ENCODE measurements at regions not wholly inside any gene's neighbourhood (a gene's known extent, or its start where the extent isn't known, plus 50 kb on each side); places are given as distances from the start of the nearest gene placed in this dataset.
"Not testable (repeated sequence)": the region's sequence is repeated elsewhere in the genome, so short reads cannot be mapped to it uniquely, and the experiment has no call there.

GRCh38 chr10:89954061-89954460 is 252.7 kb downstream of the KIF20B start:
- DNase-seq, result no peak

- no peak for DNase-seq
Observed at GRCh38 chr10:89954787-89955566, 253.6 kb downstream of the KIF20B start.

- no peak for DNase-seq
Observed at GRCh38 chr10:89959433-89960110, 258.2 kb downstream of the KIF20B start.

- DNase-seq, result no peak
Observed at GRCh38 chr10:89963451-89964102, 262.2 kb downstream of the KIF20B start.

- DNase-seq, result no peak
Observed at GRCh38 chr10:89966211-89966610, 264.8 kb downstream of the KIF20B start.

- DNase-seq, result no peak
Observed at GRCh38 chr10:89973326-89973725, 271.9 kb downstream of the KIF20B start.

- DNase-seq, result no peak
Observed at GRCh38 chr10:89975071-89975470, 273.7 kb downstream of the KIF20B start.

GRCh38 chr10:89975771-89976170 is 274.4 kb downstream of the KIF20B start:
- no peak for DNase-seq

- no peak for DNase-seq
Observed at GRCh38 chr10:89978081-89978480, 276.7 kb downstream of the KIF20B start.

- no peak for DNase-seq
Observed at GRCh38 chr10:89979726-89980125, 278.3 kb downstream of the KIF20B start.

GRCh38 chr10:89980166-89980565 is 278.8 kb downstream of the KIF20B start:
- DNase-seq, result no peak

- DNase-seq, result no peak
Observed at GRCh38 chr10:89981891-89982290, 280.5 kb downstream of the KIF20B start.

- DNase-seq, result no peak
Observed at GRCh38 chr10:89985446-89985845, 284.1 kb downstream of the KIF20B start.

- DNase-seq, result not testable (repeated sequence)
Observed at GRCh38 chr10:89988361-89988760, 287.0 kb downstream of the KIF20B start.

GRCh38 chr10:89992575-89992974 is 291.2 kb downstream of the KIF20B start:
- DNase-seq, result no peak

- DNase-seq, result no peak
Observed at GRCh38 chr10:90007226-90007625, 305.8 kb downstream of the KIF20B start.

- not testable (repeated sequence) for DNase-seq
Observed at GRCh38 chr10:90011281-90011680, 309.9 kb downstream of the KIF20B start.

- no peak for DNase-seq
Observed at GRCh38 chr10:90018819-90019218, 317.4 kb downstream of the KIF20B start.

- DNase-seq, result no peak
Observed at GRCh38 chr10:90020506-90020905, 319.1 kb downstream of the KIF20B start.

- no peak for DNase-seq
Observed at GRCh38 chr10:90023950-90024349, 322.6 kb downstream of the KIF20B start.

GRCh38 chr10:90028312-90028711 is 326.9 kb downstream of the KIF20B start:
- DNase-seq, result no peak

GRCh38 chr10:90031776-90032175 is 330.4 kb downstream of the KIF20B start:
- DNase-seq, result no peak

- DNase-seq, result no peak
Observed at GRCh38 chr10:90032519-90032918, 331.1 kb downstream of the KIF20B start.

GRCh38 chr10:90034862-90035261 is 333.5 kb downstream of the KIF20B start:
- not testable (repeated sequence) for DNase-seq

All from CD4-positive, alpha-beta T cell treated with Interferon alpha-2 for 1 hour (primary cell).